ENCODE measurements at regions not wholly inside any gene's neighbourhood (a gene's known extent, or its start where the extent isn't known, plus 50 kb on each side); places are given as distances from the start of the nearest gene placed in this dataset.
"Not testable (repeated sequence)": the region's sequence is repeated elsewhere in the genome, so short reads cannot be mapped to it uniquely, and the experiment has no call there.

GRCh38 chr1:68873144-68873543, 376.3 kb upstream of the DEPDC1 start:
- DNase-seq = no peak

GRCh38 chr1:68881330-68882194, 384.7 kb upstream of the DEPDC1 start:
- DNase-seq = not testable (repeated sequence)

- DNase-seq = no peak
These were observed 392.6 kb upstream of the DEPDC1 start for GRCh38 chr1:68889471-68889870.

GRCh38 chr1:68890736-68891135, 393.9 kb upstream of the DEPDC1 start:
- DNase-seq = no peak

- no peak for DNase-seq
These were observed 407.6 kb upstream of the DEPDC1 start for GRCh38 chr1:68904477-68904876.

DNA sequence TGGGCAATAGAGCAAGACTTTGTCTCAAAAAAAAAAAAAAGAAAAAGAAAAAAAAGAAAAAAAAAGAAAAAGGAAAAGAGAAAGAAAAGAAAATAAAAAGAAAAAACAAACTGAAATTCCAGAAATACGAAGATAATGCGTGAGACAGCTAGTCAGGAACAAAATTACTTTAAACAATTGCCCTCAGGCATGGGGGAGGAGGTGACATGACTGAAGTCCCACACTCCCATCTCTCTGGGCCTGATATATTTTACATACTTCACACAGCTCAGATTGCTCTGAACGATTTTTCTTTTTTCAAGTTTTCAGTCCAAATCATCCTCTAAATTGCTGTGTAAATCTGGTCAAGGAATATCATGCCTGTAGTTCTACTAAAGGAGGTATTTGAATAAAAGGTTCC, 409.5 kb upstream of the DEPDC1 start:
- no peak for DNase-seq

- no peak for DNase-seq
These were observed 410.6 kb upstream of the DEPDC1 start for GRCh38 chr1:68907491-68907890.

DNA sequence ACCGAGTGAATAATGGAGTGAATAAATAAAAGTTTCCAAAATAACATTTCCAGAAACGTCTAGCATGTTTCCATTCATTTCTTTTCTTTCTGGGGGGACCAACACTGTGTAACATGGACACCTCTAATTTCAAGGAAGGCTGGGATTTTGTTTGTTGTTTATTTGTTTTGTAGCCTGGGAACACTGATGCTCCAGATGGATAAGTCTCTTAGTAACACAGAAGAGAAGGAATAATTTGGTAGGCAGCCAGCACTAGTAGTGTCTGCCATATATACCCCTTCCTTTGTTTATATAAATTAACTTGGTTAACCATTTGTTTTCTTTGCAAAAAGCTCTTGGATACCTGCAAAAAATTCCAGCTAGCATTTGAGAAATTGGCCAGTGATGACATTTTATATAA, 411.4 kb upstream of the DEPDC1 start:
- no peak for DNase-seq

DNA sequence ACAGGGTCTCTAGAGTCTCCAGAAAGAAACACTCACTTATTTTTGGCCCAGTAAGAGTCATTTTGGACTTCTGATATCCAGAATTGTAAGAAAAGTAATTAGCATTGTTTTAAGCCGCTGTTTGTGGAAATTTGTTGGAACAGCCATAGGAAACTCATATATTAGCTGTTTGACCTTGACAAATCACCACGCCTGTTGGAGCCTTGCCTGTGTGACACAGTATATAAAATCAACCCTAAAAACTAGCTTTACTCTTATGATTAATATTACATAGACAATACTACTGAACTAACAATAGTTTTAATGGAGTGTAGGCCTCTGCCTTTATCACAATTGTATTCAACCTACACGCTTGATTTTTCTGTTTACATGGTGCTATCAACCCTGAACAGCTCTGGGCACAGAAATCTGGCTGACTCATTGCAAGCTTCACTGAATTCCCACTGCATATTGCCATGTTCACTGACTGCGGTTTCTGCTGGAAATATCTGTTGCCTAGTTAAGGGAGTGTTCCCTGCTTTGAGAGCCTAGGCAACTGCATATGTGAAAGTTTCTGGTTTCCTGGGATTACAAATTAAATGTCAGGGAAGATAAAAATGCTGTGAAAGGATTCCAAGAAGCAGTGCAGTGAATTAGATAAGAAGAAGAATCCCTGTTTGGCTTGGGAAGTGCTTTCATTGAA, 419.5 kb upstream of the DEPDC1 start:
- DNase-seq = no peak

GRCh38 chr1:68917456-68917855, 420.6 kb upstream of the DEPDC1 start:
- DNase-seq = no peak

DNA sequence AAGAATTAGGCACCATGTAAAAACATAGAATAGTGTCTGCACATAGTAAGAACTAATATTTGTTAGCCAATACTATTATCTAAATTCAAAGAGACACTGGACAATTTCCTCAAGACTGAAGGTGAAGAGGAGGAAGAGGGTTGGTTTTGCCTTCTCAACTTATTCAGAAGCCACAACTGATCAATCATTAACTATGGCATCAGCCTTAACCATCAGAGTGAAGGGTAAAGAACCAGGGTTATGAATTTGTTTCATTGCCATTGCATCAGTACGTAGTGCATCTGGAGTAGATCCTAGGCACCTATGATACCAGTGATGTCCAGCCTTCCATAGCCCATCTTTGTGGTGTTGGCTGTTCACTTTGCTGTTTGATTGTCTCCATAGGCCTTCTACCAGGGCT, 421.7 kb upstream of the DEPDC1 start:
- no peak for DNase-seq

DNA sequence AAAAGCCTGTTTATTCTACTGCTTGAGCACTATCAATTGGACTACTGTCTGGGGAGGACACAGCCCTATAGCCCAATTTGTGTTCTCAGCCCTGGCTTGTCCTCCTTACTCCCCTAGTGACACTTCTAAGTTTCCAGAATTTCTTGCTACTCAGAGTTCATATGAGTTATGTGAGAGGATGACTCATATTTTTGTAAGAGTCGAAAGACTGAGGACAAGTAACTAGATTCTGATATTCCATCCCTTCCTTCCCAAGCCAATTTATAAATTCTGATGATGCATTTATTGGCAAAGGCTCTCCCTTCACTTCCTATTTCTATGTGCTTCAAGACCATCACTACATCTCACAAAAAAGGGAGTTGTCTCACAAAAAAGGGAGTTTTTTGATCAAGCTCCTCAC, 422.2 kb upstream of the DEPDC1 start:
- DNase-seq = no peak

DNA sequence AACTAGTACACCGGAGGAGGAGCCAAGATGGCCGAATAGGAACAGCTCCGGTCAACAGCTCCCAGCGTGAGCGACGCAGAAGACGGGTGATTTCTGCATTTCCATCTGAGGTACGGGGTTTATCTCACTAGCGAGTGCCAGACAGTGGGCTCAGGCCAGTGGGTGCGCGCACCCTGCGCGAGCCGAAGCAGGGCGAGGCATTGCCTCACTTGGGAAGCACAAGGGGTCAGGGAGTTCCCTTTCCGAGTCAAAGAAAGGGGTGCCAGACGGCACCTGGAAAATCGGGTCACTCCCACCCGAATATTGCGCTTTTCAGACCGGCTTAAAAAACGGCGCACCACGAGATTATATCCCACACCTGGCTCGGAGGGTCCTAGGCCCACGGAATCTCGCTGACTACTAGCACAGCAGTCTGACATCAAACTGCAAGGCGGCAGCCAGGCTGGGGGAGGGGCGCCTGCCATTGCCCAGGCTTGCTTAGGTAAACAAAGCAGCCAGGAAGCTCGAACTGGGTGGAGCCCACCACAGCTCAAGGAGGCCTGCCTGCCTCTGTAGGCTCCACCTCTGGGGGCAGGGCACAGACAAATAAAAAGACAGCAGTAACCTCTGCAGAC, 426.7 kb upstream of the DEPDC1 start:
- DNase-seq = not testable (repeated sequence)

DNA sequence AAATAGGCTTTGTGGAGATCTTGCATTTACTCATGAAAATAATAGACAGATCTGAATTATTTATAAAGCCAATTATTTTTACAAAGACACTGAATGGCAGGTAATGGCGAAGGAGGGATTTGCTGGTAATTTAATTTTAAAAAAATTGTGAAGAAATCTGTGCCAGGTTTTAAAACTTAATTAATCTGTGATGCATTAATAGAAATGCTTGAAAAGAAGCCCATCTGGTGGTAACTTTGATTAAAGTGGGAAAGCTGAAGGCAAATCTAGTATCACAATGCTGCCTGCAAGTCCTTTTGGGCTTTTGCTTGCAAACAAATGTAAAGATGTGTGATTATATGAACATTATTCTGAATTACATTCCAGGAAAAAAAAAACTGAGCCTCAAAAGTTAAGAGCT, 433.2 kb upstream of the DEPDC1 start:
- no peak for DNase-seq

GRCh38 chr1:68936530-68936929, 439.6 kb upstream of the DEPDC1 start:
- DNase-seq = no peak

- no peak for DNase-seq
These were observed 441.3 kb upstream of the DEPDC1 start for GRCh38 chr1:68938051-68938666.

DNA sequence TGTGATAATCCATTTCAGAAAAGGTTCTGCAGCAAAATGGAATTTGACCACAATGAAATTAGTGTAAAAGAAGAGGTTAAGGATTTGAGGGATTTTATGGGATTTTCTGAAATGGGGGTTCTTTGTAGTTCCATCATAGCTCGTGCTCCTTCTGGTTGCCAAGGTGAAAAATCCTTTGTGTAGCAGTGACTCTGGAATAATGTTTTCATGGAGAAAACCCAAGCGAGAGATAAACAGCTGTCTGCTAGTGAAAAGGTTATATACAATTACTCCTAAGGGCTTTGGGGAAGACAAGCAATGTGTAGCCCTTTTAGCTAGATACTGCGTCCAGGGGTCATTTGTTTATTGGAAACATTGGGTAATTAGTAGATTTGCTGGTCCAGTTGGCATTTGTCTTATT, 453.2 kb upstream of the DEPDC1 start:
- DNase-seq = no peak

DNA sequence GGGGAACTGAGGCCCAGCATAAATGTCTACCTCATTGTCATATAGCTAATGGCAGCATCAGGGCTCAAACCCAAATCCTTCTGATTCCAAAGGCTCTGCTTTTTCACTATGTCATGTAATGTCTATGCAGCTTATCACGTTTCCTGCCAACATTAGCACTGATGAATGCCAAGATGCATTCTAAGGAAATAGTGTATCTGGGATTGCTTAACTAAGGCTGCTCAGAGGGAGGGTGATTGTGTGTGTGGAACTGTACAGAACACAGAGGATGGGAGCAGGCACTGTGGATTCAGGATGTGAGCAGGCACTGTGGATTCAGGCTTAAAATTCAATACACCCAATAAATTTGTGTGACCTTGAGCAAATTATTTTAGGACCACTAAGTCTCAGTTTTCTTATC, 456.4 kb upstream of the DEPDC1 start:
- DNase-seq = no peak

DNA sequence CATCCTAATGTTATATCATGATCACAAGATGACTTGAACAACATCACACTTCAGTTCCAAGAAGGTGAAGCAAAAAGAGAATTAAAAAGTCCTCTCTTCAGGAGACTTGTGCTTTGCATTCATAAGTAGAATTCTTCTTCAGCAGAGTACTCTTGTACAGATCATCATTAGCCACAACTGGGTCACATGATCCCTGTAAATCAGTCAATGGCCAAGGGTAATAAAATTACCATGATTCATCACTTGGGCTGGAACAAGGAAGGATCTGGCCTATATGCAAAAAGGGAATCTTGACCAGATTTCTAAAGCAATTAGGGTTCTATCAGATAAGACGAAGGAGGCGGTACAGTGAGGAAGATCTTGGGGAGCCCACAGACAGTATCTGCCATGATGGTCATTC, 458.0 kb upstream of the DEPDC1 start:
- no peak for DNase-seq

DNA sequence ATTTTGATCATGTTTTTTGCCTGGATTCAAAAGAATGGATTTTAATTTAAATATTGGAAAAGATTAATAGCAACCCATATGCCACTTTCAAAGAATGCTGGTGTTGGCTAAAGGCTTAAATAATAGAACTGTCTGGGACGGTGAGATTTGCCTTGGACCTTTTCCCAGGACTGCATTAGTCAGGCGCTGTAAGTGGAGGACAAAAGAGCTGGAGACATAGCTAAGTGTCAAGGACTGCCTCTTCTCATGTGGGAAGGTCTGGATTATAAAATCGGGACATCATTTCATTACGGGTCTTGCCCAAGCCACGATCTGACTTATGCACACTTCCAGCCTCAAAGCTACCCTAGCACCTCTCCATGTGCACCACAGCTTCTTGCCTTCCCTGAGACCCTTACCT, 458.5 kb upstream of the DEPDC1 start:
- DNase-seq = no peak

DNA sequence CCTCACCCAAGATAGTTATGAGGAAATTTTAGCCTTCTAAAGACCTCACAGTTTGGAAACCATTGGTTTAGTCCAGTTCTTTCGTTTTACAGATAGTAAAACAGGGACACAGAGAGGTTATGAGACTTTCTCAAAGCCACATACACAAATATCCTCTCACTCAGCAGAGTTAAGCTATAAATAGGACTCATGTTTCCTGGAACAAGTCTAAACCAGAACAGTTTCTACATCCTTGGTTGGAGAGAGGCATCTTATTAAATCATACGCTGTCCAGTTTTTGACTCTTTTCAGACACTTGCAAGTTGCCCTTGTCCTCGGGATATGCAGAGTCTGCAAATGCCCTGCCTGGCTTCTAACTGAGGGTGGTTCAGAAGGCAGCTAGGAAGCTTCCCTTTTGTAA, 462.1 kb upstream of the DEPDC1 start:
- no peak for DNase-seq

- DNase-seq = no peak
These were observed 462.7 kb upstream of the DEPDC1 start for GRCh38 chr1:68959461-68960030.

- DNase-seq = no peak
These were observed 464.3 kb upstream of the DEPDC1 start for GRCh38 chr1:68961143-68961542.
